HG03097 (cell line): ENCODE measurements at regions not wholly inside any gene's neighbourhood (a gene's known extent, or its start where the extent isn't known, plus 50 kb on each side); places are given as distances from the start of the nearest gene placed in this dataset.

ENCODE experiments used
- ATAC-seq: cut with Tn5 transposase; IDR thresholded peaks from one replicate; pipeline ENCODE4 v1.9.1; 2021; ENCODE audit not compliant: unreplicated experiment, low FRiP score

- no peak for ATAC-seq
These were observed 227.4 kb upstream of the BCOR start for GRCh38 chrX:40325161-40325560.

- no peak for ATAC-seq
These were observed 226.2 kb upstream of the BCOR start for GRCh38 chrX:40323977-40324376.

GRCh38 chrX:40320819-40321218 lies 223.1 kb upstream of the BCOR start:
- no peak for ATAC-seq

- no peak for ATAC-seq
These were observed 221.0 kb upstream of the BCOR start for GRCh38 chrX:40318801-40319200.

GRCh38 chrX:40318076-40318475 lies 220.3 kb upstream of the BCOR start:
- no peak for ATAC-seq

- no peak for ATAC-seq
These were observed 218.7 kb upstream of the BCOR start for GRCh38 chrX:40316502-40316901.

- no peak for ATAC-seq
These were observed 216.3 kb upstream of the BCOR start for GRCh38 chrX:40314070-40314469.

GRCh38 chrX:40313269-40313668 lies 215.5 kb upstream of the BCOR start:
- ATAC-seq: no peak

GRCh38 chrX:40310447-40310846 lies 212.7 kb upstream of the BCOR start:
- no peak for ATAC-seq

- no peak for ATAC-seq
These were observed 212.3 kb upstream of the BCOR start for GRCh38 chrX:40310016-40310415.

- ATAC-seq: no peak
These were observed 210.1 kb upstream of the BCOR start for GRCh38 chrX:40307871-40308270.

GRCh38 chrX:40304115-40304514 lies 206.4 kb upstream of the BCOR start:
- ATAC-seq: no peak

GRCh38 chrX:40303256-40304077 lies 205.7 kb upstream of the BCOR start:
- no peak for ATAC-seq

- ATAC-seq: no peak
These were observed 202.6 kb upstream of the BCOR start for GRCh38 chrX:40300286-40300890.

- no peak for ATAC-seq
These were observed 201.9 kb upstream of the BCOR start for GRCh38 chrX:40299641-40300046.

- no peak for ATAC-seq
These were observed 201.1 kb upstream of the BCOR start for GRCh38 chrX:40298572-40299479.

- ATAC-seq: no peak
These were observed 200.3 kb upstream of the BCOR start for GRCh38 chrX:40298069-40298468.

GRCh38 chrX:40291553-40291952 lies 193.8 kb upstream of the BCOR start:
- ATAC-seq: no peak

GRCh38 chrX:40290517-40290916 lies 192.8 kb upstream of the BCOR start:
- ATAC-seq: no peak

- no peak for ATAC-seq
These were observed 188.1 kb upstream of the BCOR start for GRCh38 chrX:40285876-40286275.

- no peak for ATAC-seq
These were observed 187.1 kb upstream of the BCOR start for GRCh38 chrX:40284852-40285251.
